ENCODE measurements at regions not wholly inside any gene's neighbourhood (a gene's known extent, or its start where the extent isn't known, plus 50 kb on each side); places are given as distances from the start of the nearest gene placed in this dataset.

GRCh38 chr4:153109296-153109849, 94.9 kb upstream of the TRIM2 start:
- no peak for DNase-seq

GRCh38 chr4:153110739-153111138, 93.5 kb upstream of the TRIM2 start:
- no peak for DNase-seq

- no peak for DNase-seq
These were observed 92.7 kb upstream of the TRIM2 start for GRCh38 chr4:153111426-153112040.

GRCh38 chr4:153112041-153112441, 92.2 kb upstream of the TRIM2 start:
- DNase-seq: no peak

GRCh38 chr4:153113061-153113837, 91.0 kb upstream of the TRIM2 start:
- DNase-seq: no peak

GRCh38 chr4:153113838-153114105, 90.5 kb upstream of the TRIM2 start:
- no peak for DNase-seq

- peak; percentile 46 for DNase-seq
These were observed 89.4 kb upstream of the TRIM2 start for GRCh38 chr4:153114771-153115321.

GRCh38 chr4:153115322-153116290, 88.6 kb upstream of the TRIM2 start:
- peak; percentile 74 for DNase-seq

GRCh38 chr4:153116291-153116680, 88.0 kb upstream of the TRIM2 start:
- no peak for DNase-seq

- DNase-seq: no peak
These were observed 87.4 kb upstream of the TRIM2 start for GRCh38 chr4:153116801-153117200.

- DNase-seq: no peak
These were observed 86.7 kb upstream of the TRIM2 start for GRCh38 chr4:153117554-153117953.

GRCh38 chr4:153119626-153120025, 84.6 kb upstream of the TRIM2 start:
- no peak for DNase-seq

GRCh38 chr4:153120235-153120634, 84.0 kb upstream of the TRIM2 start:
- DNase-seq: no peak

- no peak for DNase-seq
These were observed 81.4 kb upstream of the TRIM2 start for GRCh38 chr4:153122855-153123254.

GRCh38 chr4:153126137-153126536, 78.1 kb upstream of the TRIM2 start:
- no peak for DNase-seq

GRCh38 chr4:153127760-153128494, 76.3 kb upstream of the TRIM2 start:
- peak; percentile 94 for DNase-seq

GRCh38 chr4:153131596-153131995, 72.6 kb upstream of the TRIM2 start:
- no peak for DNase-seq

GRCh38 chr4:153137159-153137558, 67.1 kb upstream of the TRIM2 start:
- DNase-seq: peak; percentile 86

GRCh38 chr4:153137677-153138630, 66.3 kb upstream of the TRIM2 start:
- DNase-seq: no peak

- no peak for DNase-seq
These were observed 65.5 kb upstream of the TRIM2 start for GRCh38 chr4:153138736-153139135.

GRCh38 chr4:153140294-153140693, 63.9 kb upstream of the TRIM2 start:
- DNase-seq: no peak
